NCI-H1105 treated with DMSO at 0.1 percent for 48 hours (cell line): ENCODE measurements at regions not wholly inside any gene's neighbourhood (a gene's known extent, or its start where the extent isn't known, plus 50 kb on each side); places are given as distances from the start of the nearest gene placed in this dataset.
"Not testable (repeated sequence)": the region's sequence is repeated elsewhere in the genome, so short reads cannot be mapped to it uniquely, and the experiment has no call there.

Experiments
- DNase-seq: peaks from one replicate; lab custom pipeline; 2025; lab: John Stamatoyannopoulos, UW

GRCh38 chr2:82968358-82968757 is 1490.7 kb downstream of the SUCLG1 start:
- DNase-seq, result no peak

- no peak for DNase-seq
These were observed 1494.7 kb downstream of the SUCLG1 start for GRCh38 chr2:82964341-82964740.

GRCh38 chr2:82959727-82960126 is 1499.4 kb downstream of the SUCLG1 start:
- no peak for DNase-seq

GRCh38 chr2:82954868-82955267 is 1504.2 kb downstream of the SUCLG1 start:
- DNase-seq, result no peak

GRCh38 chr2:82939211-82939610 is 1519.9 kb downstream of the SUCLG1 start:
- DNase-seq, result no peak

- DNase-seq, result not testable (repeated sequence)
These were observed 1520.7 kb downstream of the SUCLG1 start for GRCh38 chr2:82938321-82938845.

GRCh38 chr2:82913566-82913965 is 1545.5 kb downstream of the SUCLG1 start:
- DNase-seq, result no peak

GRCh38 chr2:82896117-82896516 is 1563.0 kb downstream of the SUCLG1 start:
- DNase-seq, result no peak

GRCh38 chr2:82893190-82893589 is 1565.9 kb downstream of the SUCLG1 start:
- no peak for DNase-seq

- no peak for DNase-seq
These were observed 1579.3 kb downstream of the SUCLG1 start for GRCh38 chr2:82879803-82880202.

- no peak for DNase-seq
These were observed 1583.2 kb downstream of the SUCLG1 start for GRCh38 chr2:82875858-82876257.

- DNase-seq, result no peak
These were observed 1601.1 kb downstream of the SUCLG1 start for GRCh38 chr2:82857967-82858366.

GRCh38 chr2:82853299-82853698 is 1605.8 kb downstream of the SUCLG1 start:
- DNase-seq, result no peak

GRCh38 chr2:82852787-82853186 is 1606.3 kb downstream of the SUCLG1 start:
- DNase-seq, result no peak

GRCh38 chr2:82848285-82848684 is 1610.8 kb downstream of the SUCLG1 start:
- DNase-seq, result no peak

- DNase-seq, result no peak
These were observed 1620.0 kb downstream of the SUCLG1 start for GRCh38 chr2:82839036-82839435.

GRCh38 chr2:82837588-82838304 is 1621.3 kb downstream of the SUCLG1 start:
- DNase-seq, result no peak

- no peak for DNase-seq
These were observed 1624.2 kb downstream of the SUCLG1 start for GRCh38 chr2:82834893-82835292.

GRCh38 chr2:82827426-82827825 is 1631.7 kb downstream of the SUCLG1 start:
- no peak for DNase-seq

- no peak for DNase-seq
These were observed 1632.6 kb downstream of the SUCLG1 start for GRCh38 chr2:82826437-82826836.

- no peak for DNase-seq
These were observed 1633.5 kb downstream of the SUCLG1 start for GRCh38 chr2:82825410-82826090.

GRCh38 chr2:82823892-82824291 is 1635.2 kb downstream of the SUCLG1 start:
- DNase-seq, result no peak

- DNase-seq, result no peak
These were observed 1639.1 kb downstream of the SUCLG1 start for GRCh38 chr2:82819951-82820350.
